T-helper 9 cell (primary cell): ENCODE measurements at regions not wholly inside any gene's neighbourhood (a gene's known extent, or its start where the extent isn't known, plus 50 kb on each side); places are given as distances from the start of the nearest gene placed in this dataset.

Experiments
- DNase-seq: peaks from one replicate; pipeline ENCODE4 v3.0.0-alpha.2; 2020

DNA sequence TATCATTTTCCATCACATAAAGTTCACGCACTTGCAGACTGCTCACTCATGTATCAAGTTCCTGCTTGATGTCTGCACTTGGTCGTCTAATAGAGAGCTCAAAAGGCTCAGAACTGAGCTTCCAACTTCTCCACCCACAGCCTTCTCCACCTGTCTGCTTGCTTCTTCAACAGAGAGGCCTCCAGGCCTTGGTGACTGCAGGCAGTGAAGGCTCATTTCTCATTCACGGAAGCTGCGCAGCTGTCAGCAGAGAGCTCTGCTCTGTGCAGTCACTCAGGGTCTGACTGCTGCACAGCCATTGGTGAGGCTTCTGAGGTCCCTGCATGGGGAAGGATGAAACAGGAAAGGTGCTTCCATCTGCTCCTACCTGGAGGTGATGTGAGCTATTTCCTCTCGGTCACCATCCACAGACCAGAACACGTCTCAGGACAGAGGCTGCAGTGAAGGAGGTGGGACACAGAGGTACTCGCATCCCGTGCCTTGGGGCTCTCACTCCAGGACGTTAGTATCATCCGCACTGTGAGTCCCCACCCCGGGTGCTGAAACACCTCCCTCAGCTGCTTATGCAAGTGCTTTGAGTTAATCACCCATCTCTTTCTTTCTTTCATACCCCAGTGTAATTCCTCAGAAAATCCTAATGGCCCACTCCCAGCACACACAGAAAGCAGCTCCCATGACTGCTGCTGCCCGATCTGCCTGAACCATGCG is 126.2 kb downstream of the TMEM18 start:
- no peak for DNase-seq

DNA sequence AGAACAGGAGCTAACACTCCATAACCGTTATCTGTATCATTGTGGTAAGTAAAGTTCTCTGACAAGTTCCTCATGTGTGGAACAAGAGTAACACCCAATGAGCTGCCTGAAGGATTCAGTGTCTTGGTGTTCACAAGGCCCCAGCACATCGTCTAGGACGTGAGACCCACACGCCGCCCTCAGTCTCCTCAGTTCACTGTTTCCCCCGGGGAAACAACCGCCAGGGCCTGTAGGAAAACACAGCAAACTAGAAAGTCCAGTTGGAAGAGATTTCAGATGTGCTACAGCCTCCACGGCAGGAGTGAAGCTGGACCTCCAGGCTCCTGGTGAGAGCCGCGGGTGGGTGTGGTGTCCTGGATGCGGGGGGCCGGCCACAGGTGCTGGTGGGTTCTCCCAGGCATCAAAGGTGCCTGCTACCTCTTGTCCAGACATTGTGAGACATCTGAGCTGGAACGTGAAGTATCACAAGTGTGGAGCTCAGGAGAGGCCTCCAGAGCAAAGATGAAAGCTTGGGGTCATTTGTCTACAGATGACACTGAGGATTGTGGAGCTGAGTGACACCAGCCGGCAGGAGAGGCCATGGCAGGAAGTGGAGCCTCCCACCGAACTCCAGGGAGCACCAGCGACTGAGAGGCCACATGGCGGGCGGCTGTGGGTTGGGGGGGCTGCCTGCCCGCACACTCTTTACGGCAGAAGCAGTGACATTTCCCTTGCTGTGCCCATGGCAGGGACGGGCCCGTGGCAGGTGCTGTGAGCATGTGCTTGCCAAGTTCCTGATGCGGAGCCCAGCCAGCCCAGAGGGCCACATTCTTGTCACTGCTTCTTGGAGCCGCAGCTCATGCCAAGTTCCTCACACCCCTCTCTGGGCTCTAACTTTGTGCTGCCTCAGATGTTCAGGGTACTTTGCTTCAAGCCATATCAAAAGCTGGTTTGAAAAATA is 131.2 kb downstream of the TMEM18 start:
- no peak for DNase-seq

DNA sequence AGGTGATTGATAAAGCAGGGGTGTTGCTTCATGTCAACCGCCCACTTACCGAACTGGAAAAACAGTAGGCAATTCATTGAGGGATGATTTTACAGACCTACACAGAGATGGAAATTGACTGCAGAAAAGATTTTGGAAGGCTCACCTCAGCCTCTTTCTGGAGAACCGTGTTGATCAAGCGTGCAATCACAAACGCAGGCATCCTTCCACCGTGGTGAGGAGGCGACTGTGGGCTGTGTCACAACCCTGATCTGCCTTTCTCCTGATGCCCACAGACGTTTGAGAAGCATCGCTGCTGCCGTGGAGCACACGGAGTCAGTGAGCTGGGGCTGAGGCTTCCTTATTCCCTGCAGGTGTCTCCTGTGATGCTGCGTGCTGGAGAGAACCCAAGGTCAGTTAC is 132.0 kb downstream of the TMEM18 start:
- DNase-seq, result no peak

DNA sequence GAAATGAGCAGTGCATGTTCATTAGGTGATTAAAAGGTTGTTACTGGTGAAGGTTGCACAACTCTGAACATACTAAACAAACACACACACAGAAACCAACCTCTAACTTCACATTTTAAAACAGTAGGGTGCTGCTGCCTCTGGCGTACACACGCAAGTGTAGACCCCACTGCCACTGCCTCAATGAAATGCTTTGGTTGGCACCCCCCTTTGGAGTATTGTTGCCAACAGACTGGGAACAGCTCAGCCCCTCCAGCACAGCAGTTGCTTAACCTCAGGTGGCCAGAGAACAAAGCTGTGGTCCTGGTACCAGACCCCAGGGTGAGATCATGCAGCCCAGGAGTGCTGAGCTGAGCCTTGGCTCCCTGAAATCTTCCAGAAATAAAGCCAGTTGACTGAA is 138.6 kb downstream of the TMEM18 start:
- DNase-seq, result no peak

DNA sequence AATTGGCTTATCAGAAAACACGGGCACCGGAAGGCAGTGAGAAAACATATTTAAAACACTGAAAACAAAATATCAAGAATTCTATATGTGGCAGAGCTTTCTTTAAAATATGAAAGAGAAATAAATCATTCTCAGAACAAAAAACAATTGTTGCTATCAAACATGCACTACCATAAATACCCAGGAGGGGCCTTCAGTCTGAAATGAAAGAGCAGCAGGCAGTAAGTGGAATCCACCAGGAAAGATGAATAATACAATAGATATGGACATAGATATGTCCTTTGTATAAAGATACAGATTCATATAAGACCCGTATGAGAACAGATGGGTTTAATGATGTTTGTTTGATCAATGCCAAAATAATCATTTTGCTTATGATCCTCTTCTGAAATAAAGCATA is 142.0 kb downstream of the TMEM18 start:
- DNase-seq, result no peak

DNA sequence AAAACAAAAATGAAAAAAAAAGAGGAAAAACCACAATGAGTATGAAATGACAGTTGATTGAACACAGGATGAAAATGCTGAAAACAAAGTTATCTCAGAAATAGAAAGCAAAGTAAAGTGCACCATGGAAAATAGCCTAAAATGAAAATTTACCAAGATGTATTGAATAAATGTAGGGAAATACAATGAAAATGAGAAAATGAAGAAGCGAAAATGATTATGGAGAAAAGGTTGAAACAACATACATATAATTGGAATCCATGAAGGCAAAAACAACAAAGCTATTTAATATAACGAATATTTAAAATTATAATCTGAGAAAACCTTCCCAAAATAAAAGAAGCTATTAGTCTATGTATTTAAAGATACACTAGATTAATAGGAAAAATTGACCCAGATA is 147.4 kb downstream of the TMEM18 start:
- no peak for DNase-seq

DNA sequence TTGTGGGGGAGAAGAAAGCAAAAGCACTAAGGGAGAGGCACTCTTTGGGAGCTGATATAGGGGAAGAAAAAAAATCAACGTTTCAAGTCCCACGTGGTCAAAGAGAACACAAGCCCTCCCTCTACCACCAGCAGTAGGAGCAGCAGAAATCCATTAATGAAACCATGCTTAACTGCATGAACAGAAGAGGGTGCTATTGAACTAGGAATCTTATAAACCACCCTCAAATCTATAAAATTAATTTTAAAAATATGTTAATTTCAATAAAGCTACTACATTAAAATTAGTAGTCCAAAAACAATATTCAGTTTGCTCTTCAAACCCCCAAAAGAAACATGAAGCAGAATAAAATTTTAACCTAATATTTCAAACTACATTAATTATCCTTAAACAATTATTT is 147.8 kb downstream of the TMEM18 start:
- DNase-seq, result no peak

DNA sequence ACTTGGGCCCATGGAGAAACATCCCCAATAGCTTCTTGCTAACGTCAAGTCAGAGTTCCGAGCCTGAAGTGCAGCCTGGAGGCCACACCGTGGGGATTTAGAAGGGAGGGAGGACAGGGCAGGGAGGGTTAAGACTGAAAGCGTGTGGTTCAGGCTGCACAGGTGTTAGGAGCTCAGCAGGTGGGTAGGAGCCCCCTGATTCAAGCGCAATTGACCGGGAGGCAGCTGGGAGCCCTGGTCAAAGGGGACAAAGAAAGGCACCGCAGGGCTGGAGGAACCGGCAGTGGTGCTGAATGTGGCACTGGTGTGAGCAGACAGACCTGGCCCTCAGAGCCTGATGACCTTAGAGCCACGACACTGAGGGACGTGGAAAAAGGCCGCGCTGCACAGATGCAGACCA is 149.6 kb downstream of the TMEM18 start:
- DNase-seq, result no peak

DNA sequence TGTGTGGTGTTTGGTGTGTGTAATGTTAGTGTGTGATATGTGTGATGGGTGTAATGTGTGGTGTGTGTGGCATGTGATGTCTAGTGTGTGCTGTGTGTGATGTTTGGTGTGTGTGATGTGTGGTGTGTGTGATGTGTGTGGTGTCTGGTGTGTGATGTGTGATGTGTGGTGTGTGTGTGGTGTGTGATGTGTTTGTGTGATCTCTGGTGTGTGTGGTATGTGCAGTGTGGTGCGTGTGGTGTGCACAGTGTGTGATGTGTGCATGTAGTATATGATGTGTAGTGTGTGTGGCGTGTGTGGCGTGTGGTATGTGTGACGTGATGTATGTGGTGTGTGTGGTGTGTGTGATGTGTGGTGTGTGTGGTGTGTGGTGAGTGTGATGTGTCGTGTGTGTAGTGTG is 150.3 kb downstream of the TMEM18 start:
- no peak for DNase-seq

DNA sequence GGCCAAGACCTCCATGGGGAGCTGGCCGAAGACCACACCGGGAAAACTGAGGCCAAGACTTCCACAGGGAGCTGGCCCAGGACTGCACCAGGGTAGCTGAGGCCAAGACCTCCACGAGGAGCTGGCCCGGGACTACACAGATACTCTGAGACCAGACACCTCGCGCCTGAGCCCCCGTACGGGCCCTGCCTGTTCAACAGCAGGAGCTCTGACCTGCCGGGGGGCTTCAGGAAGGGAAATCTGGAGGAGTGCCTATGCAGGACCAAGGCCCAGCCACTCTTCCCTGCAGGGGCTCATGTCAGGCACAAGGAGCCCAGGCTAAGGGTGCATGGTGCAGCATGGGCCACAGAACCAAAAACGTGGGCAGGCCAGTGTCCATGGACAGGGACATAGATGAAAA is 151.6 kb downstream of the TMEM18 start:
- no peak for DNase-seq

DNA sequence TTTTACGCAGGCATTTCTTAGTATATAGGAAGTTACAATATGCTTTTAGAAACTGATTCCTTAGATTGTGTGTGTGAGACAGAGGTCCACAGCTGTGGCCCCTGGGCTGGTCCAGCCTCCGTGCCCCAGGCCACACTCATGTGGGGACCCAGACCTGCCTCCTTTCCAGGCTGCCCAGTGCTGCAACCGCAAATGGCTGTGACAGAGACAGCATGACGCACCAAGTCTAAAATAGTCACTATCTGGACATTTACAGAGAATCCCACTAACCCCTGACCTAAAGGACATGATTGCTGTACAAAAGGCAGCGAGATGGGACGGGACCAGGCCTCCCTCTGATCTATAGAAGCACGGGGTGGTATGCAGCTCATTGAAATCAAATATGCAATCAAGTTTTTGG is 152.2 kb downstream of the TMEM18 start:
- no peak for DNase-seq

DNA sequence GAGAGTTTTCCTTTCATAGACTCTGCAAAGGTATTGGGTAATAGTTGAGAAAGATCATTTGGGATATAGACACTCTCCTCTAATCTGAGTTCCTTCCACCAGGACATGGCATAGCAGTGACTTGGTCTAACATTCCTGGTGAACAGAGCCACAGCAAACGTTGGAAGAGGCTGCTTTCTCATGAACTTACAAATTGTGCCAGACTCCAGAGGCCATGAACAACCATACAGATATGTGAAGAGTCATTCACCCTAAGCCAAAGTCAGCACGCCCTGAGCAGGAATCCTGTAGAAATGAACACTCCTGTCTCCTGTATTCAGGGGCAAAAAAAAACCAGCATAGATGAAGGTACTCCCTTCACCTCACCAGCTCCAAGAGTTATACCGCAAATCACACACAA is 152.8 kb downstream of the TMEM18 start:
- no peak for DNase-seq

DNA sequence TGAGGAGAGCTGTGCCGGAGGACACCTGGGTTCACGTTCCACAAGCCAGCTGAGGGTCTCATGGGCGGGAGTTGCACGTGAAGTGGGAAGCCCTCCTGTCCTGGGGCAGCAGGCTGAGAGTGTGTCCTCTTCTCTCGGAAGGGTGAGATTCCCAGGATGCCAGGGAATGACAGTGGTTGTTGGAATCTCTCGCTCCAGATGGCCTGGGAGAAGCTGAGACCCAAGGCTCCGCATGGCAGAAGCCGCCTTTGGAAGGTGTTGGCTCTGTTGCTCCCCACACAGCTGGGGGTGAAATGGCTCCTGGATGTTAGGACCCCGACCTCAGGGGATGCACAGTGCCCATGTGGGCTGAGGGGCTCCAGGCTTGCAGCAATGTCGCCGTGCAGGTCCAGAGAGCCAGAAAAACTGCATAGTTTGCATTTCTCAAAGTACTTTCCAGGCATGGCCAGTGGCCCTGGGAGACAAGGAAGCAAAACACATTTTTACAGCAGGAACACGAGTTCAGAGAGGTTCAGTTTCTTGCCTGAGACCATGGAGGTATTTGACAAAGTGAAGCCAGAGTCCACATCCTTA is 153.4 kb downstream of the TMEM18 start:
- no peak for DNase-seq

DNA sequence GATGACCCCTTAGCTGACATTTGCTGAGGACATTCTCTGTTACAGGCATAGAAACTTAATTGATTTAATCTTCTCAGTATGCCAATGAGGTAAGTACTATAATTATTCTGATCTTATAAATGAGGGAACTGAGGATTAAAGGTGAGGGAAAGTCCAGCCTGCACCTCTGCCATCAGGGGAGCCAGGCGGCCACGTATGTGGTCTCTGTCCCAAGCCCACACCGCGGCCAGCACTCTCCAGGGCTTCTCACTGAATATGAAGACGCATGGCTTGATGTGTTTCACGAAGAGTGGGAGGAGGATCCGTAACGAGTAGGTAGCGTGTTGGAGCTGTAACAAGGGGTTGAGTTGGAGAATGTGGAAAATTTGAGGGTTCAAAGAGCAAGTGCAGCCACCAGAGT is 154.4 kb downstream of the TMEM18 start:
- no peak for DNase-seq

DNA sequence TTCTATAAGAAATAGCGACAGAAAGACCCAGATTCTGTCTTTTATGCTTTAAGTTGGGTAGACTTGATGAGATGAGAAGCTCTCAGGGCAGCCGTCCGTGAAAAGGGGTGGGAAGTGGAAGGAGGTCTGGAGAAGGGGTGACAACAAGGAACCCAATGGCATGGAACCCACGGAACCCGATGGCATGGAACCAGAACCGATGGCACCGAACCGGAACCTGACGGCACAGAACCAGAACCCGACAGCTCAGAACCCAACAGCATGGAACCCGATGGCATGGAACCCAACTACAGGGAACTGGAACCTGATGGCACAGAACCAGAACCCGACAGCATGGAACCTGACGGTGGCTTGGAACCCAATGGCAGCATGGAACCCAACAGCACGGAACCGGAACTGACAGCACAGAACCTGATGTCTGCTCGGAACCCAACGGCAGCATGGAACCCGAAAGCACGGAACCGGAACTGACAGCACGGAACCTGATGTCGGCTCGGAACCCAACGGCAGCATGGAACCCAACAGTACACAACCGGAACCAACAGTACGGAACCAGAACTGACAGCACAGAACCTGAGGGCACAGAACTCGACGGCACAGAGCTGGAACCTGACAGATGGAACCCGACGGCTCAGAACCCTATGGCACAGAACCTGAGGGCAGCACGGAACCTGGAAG is 155.2 kb downstream of the TMEM18 start:
- DNase-seq, result no peak

DNA sequence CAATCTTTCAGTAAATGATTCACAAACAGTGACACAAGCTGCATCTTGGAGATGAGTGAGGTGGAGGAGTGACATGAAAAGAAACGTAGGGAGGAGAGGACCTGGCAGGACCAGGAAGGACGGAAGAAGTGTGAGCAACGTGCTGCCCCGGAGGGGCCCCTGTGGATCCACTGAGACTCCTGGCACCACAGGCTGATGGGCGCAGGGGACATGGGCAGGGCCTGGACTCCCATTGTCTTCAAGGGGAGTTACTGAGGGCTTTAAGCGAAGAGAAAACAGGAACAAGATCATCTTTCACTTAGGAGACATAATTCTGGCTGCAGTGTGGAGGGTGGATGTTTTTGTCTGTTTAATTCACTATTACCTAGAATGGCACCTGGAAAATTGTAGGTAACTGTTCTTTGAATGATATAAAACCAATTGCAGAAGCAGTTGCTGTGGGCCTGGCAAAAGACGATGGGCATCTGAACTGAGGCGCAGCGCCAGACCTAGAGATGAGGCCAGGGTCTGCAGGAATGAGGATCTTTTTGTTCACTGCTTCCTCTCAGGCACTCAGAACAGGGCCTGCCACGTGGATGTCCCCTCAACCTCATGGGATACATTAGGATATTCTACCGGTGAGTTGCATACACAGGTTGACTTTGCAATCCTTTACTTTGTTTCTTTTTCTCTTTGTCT is 156.4 kb downstream of the TMEM18 start:
- DNase-seq, result no peak

DNA sequence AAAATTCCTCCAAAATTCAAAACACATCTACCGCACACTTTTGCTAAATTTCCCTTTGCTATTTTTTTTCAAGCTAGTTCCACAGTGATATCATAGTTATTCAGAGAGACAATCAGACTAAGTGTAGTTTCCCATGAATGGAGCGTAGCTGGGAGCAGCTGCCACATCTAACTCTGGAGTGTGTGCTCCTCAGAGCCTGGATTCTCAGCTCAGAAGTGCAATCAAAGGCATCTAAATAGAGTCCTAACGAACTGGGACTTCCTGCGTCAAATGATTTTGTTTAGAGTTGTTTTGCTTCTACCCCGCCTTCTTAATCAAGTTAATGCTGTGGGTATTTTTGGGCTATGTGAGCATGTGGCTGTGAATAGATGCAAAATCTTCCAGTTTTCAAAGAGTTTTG is 160.3 kb downstream of the TMEM18 start:
- DNase-seq, result no peak

DNA sequence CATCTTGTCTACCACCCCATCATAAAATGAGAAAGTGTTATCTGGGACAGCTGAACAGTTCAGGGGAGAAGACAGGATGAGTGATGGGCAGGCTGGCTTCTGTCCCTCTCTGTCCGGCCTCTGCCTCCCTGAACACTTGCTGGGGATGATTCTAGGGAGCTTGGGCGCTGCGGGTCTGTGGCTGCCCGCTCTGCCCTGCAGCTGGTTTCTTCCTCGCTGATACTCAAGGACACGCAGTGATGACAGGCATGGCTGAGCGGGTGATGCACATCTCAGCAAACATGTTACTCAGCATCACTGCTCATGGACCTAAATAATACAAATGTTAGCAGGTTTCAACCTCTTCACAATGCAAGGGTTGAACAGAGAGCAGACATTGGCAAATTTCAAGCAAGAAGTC is 161.1 kb downstream of the TMEM18 start:
- no peak for DNase-seq

DNA sequence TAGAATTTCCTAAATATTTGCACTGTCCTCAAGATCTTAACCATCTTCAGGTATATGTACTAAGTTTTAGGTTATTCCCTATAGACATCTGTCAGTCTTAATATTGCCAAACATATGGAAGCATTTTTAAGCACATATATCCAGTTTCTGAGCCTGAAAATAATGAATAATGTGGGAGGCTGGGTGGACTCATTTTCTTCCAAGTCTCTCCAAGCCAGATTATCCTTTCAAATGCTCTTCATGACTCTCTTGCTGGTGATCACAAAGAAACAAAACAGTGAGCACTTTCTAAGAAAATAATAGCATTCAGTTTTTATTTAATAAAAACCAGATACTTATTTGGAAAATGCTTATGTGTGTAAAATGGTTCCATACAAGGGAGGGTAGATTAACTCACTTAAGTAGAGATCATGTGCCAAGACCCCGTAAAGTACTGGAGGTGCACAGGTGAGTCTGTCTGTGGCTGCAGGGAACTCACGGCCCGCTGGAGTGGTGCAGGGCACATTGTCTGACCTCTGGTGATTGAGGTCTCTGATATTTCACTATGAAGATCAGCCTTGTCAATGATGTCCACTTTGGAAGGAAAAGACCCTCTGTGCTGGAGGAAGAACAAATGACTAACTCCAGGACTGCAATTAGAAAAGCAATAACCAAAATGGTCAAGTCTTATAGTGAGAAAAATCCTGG is 161.6 kb downstream of the TMEM18 start:
- no peak for DNase-seq

DNA sequence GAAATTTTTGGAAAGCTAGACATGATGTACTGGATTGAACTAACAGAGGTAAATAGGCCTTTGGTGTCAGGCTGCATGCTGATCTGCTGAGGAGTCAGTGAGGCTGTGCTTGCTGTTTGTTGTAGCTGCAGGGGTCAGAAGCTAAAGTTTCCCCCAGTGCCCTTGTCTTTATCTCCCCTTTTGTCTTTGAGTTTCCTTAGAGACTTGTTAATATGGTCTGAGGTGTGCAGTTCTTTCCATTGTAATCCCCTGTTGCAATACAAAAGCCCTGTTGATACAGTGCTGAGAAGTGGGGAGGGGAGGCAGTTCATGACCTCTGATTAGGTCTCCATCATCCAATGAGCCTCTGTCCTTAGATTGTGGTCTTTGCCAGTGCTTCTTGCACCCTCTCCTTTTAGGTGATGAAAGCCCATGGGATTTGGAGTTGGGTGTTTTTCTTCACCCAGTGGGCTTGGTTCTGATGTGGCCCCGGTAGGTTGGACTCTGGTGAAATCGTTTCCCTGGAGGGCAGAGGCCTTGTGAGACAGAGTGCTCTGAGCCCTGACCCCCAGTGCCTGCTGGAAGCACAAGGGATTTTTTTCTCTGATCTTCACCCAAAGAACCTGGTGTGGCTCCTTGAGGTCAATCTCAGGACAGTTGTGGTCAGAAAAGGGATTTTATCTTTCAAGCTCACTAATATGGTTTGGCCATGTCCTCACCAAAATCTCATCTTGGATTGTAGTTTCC is 163.1 kb downstream of the TMEM18 start:
- DNase-seq, result no peak

DNA sequence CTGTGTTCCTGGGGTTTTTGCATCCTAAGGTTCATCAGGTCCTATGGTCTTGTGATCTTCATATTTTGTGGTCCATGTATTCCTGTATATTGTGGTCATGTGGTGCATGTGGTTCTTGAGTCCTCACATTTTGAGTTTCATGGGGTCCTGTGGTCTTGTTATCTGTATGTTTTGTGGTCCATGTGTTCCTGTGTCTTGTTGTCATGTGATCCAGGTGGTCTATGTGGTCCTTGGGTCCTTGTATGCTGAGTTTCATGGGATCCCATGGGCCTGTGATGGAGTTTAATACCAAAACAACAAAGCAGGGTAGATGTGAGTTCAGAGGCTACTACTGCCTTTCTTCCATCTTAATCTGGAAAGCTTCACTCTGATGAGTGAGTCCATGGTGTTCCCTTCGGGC is 166.4 kb downstream of the TMEM18 start:
- no peak for DNase-seq
